Inferior parietal cortex (tissue), 1 donor: ENCODE measurements at regions not wholly inside any gene's neighbourhood (a gene's known extent, or its start where the extent isn't known, plus 50 kb on each side); places are given as distances from the start of the nearest gene placed in this dataset.
"Not testable (repeated sequence)": the region's sequence is repeated elsewhere in the genome, so short reads cannot be mapped to it uniquely, and the experiment has no call there.

Source experiments
- DNase-seq: peaks from one replicate; pipeline ENCODE4 v3.0.0-alpha.2; 2016; ENCODE audit errors: extremely low spot score

GRCh38 chr16:85512808-85513115 is 100.4 kb upstream of the GSE1 start:
- no peak for DNase-seq

- DNase-seq: no peak
Observed at GRCh38 chr16:85513180-85513579, 99.9 kb upstream of the GSE1 start.

GRCh38 chr16:85513649-85514048 is 99.5 kb upstream of the GSE1 start:
- no peak for DNase-seq

- DNase-seq: no peak
Observed at GRCh38 chr16:85514295-85514597, 98.9 kb upstream of the GSE1 start.

DNA sequence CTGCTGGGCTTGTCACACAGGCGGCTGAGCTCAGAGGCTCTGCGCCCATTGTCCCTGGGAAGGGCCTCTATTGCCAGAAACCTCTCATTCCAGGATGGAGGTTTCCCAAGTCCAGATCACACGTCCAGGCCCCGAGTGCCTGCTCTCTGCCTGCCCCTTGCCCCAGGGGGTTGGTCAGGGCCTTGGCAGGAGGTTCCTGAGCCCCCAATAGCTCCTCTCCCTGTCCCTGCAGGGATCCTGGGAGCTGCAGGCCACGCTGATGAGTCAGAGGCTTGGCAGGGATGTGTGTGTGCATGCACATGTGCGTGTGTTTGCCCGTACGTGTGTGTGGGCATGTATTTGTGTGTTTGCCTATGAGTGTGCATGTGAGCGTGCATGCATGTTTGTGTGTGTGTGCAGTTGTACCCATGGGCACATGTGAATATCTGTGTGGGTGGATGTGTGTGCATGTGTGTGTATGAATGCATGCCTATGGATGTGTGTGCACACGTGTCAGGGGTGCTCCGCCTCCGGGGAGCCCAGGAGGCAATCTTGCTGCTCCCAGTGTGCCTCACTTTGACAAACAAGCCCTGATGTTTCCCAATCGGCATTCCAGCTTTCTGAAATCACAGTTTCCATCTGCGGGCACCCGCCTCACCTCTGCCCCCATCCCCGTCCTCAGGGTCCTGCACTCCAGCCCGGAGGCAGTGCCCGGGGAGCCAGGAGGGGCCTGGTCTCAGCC is 98.4 kb upstream of the GSE1 start:
- DNase-seq: peak; percentile 35

DNA sequence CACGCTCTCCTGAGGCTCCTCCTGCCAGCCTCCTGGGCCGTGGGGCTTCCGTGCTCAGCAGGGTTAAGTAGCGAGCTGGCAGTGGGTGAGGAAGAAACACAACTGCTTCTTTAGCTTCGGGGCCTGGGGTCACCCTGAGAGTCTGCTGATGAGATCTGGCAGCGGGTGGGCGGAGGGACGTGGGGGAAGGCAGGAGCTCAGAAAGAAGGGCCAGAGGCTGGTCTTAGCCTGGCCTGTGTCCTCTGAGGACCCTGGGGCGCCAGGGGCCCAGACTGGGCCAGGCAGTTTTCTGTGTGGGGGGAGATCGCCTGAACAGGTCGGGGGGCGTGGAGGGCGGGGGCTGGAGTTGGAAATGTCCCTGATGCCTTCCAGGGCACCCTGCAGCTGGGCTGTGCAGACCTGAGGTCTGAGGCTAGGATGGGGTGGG is 97.8 kb upstream of the GSE1 start:
- DNase-seq: no peak

DNA sequence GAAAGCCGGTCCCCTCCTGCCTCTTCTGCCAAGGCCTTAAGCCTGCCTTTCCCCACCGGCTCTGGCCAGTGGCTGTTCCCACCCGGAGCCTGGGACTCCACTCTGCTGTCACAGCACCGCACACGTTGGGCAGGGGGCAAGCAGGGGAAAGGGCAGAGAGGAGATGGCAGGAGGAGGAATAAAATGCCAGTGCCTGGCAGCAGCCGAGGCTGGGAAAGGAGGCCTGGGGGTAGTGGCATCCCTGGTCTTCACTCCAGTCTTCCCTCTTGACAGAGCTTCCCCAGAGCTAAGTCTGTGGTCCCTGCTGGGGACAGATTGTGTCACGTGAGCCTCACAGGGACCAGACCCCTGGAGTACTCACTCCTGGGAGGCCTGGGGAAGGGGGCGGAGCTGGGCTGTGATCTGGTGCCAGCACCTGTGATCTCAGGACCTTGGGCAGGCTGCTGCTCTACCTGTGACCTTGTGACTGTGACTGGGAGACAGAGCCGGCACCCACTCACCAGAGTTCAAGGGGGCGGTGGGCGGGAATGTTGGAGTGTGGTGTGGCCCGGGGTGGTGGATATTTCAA is 97.2 kb upstream of the GSE1 start:
- no peak for DNase-seq

DNA sequence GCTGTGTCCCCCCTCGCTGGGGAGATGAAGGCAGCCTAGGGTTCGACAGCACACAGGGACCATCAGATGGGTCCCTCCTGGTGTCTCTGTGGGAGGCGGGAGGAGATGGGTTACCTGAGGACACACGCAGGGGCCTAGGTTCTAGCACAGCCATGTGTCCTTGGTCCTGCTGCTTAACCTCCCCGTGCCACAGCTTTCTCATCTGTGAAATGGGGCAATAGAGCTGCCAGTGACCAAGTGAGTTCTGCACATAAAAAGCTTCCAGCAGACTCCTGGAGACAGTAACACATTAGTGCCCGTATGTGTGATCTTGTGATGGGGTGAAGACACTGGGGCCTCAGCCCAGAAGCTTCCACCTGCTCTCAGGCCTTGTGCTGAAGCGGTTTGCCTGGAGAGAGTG is 96.0 kb upstream of the GSE1 start:
- DNase-seq: no peak

DNA sequence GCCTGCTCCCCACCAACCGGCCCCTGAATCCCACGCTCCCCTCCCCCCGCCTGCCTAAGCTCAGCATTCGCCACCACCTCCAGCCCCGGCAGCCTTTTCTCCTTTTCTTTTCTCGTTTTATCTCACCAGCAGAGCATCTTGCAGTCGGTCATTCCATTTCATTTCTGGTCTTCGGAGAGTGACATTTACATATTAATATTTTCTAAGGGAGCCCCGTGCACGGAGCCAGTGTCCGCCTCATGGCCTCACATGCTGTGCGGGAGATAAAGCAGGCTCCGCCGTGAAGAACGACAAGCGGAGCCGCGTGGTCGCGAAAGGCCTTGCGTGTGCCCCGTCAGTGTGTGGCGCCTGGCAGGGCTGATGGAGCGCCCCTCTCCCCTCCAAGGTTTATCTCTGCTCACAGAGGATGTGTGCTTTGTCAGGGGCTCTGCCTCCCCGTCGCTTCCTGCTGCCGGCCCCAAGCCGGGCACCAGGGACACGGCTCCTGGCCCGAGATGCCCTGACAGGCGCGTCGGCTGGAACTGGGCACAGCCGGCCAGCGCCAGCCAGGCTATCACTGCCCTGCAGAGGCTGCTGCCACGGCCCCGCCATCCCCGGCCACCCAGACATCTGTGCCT is 95.5 kb upstream of the GSE1 start:
- no peak for DNase-seq

DNA sequence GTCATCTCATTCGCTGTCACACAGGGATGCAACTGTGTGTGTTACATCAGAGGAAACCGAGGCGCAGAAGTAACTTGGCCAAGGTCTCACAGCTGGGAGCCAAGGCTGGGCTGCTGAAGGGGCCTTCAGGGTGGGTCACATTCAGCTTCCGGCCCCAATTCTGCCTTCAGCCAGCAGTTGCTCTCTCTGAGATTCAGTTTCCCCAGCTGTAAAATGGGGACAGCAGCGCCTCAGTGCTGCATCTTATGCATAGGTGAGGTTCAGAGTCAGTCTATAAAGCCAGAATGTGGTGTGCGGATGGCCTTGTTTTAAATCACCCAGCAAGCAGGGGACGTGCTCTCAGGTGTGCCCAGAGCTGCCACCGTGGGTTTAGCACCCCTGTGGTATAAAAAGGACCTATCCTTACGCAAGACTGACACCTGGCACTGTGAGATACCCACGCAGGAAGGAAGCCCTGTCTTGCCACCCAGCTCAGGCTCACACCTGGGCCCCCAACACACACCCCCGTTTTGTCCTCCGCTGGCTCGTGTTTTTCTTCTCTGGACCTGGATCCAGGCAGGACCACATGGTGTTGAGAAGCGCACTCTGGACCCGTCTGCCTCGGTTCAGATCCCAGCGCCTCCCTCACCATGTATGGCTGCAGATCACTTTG is 94.6 kb upstream of the GSE1 start:
- no peak for DNase-seq

GRCh38 chr16:85519050-85519440 is 94.1 kb upstream of the GSE1 start:
- DNase-seq: not testable (repeated sequence)

DNA sequence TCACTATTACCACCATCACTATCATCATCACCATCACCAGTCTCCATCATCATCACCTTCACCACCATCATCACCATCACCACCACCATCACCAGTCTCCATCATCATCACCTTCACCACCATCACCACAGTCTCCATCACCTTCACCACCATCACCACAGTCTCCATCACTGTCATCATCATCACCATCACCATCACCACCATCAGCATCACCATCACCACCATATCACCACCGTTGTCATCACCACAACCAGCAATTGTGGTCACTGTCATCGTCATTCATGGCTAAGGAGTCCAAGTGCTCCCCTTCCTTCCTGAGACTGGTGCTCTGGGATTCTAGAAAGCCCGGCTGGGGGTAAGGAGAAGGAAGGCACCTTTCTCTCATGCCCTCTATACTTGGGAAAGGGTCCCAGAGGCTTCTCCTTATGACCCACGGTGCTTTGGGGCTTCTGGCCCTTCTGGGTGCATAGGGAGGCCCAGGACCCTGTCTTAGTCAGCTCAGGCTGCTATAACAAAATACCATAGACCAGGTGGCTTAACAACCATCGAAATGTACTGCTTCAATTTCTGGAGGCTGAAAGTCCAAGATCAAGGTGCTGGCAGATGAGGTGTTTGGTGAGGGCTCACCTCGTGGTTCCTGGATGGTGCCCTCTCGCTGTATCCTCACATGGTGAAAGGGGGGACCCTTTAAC is 93.4 kb upstream of the GSE1 start:
- DNase-seq: no peak

- no peak for DNase-seq
Observed at GRCh38 chr16:85520853-85521521, 92.1 kb upstream of the GSE1 start.

DNA sequence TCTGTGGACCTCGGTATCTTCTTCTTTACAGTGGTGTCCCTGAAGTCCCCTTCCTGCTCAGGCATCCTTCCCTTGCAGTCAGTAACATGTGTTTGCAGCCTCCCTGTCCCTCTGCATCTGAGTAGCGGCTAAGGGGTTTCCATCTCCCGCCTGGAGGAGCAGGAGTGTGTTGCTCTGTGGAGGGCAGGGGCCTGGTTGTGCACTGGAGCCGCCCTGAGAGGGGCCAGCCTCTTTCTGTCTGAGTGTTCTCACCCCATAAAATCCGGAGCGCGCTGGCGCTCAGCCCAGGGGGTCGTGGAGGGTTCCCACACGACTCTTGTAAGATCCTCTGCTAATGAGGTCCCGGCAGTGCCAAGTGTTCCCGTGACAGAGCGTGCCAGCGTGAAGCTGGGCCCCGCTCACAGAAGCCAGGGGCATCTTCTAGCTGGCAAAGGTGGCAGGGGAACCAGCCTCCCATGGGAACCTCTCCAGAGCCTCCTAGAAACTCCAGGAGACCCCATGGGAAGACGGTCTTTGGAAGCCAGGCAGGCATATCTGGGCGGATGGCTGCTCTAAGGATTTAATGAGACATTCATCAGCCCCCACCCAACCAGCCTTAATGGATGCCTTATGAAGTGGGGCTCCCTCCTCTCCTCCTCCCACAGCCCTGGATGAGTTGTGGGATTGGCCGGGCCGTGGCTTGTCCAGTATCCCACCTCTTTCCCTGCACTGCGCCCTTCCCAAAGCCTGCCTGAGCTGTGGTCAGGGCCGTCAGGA is 91.4 kb upstream of the GSE1 start:
- DNase-seq: no peak

DNA sequence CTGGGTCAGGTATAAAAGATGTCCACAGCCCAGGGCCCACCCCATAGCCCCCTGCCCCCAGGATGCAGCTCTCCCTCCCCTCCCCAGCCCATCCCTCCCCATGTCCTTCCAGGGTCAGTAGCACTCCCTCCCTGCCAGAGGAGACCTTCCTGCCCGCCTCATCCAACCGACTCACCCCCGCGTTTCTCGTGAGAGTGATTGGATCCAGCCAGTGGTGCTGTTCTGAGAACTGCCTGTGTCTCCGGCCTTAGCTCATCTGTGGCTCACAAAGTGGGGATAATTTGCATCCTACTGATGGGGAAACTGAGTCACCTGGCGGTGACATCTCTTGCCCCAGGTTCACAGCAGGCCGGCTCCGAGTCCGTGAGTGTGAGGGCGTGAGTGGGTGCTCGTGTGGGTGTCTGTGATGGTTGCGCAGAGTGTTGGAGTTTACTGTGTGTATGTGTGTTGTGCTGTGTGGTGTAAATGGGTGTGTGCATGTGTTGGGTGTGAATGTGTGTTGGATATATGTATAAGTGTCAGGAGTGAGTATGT is 90.7 kb upstream of the GSE1 start:
- DNase-seq: no peak

DNA sequence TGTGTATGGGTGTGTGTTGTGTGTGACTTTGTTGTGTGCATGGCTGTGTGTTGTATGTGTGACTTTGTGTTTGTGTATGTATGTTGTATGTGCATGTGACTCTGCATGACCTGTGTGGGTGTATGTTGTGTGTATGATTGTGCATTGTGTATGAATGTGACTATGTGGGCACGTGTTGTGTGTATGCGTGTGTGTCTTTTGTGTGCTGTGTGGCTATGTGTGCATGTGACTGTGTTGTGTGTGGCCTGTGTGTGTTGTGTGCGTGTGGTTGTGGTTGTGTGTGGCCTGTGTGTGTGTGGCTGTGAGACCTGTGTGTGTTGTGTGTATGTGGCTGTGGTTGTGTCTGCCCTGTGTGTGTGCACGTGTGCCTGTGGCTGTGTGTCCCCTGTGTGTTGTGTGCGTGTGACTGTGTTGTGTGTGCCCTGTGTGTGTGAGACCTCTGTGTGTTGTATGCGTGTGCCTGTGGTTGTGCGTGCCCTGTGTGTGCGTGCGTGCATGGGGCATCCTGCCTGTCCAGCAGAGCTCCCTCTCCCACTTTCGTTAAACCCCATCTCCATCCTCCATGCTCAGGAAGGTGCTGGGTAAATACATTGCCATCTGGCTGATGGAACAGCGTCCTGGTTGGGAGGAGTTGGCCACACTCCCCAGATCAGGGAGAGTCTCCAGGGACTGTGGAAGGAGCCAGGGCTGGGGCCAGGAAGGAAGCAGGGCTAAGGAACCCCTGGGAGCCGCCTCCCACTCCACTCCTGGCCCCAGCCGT is 90.1 kb upstream of the GSE1 start:
- DNase-seq: no peak

- DNase-seq: no peak
Observed at GRCh38 chr16:85523602-85524364, 89.3 kb upstream of the GSE1 start.

- no peak for DNase-seq
Observed at GRCh38 chr16:85524365-85524629, 88.8 kb upstream of the GSE1 start.

- no peak for DNase-seq
Observed at GRCh38 chr16:85524630-85525419, 88.3 kb upstream of the GSE1 start.
